H1 (cell line): ENCODE measurements at regions not wholly inside any gene's neighbourhood (a gene's known extent, or its start where the extent isn't known, plus 50 kb on each side); places are given as distances from the start of the nearest gene placed in this dataset.

Experiments used
- JUN ChIP-seq: IDR thresholded peaks from 2 replicates; pipeline ENCODE4 v1.6.1; 2011; ENCODE audit warnings: low read depth, mild to moderate bottlenecking, improper control_type of control experiment, low read length
- NANOG ChIP-seq: IDR thresholded peaks from 2 replicates; pipeline ENCODE4 v1.6.1; 2011; ENCODE audit warnings: low read length, low read depth, mild to moderate bottlenecking, inconsistent platforms; ENCODE audit not compliant: insufficient read depth, poor library complexity, severe bottlenecking
- POLR2A ChIP-seq, 2 experiments: IDR thresholded peaks; 1 replicate in 1 of 2; 2 replicates in 1 of 2; pipeline ENCODE4 v1.6.1; 2011; ENCODE audit warnings: low read depth in 2 of 2, low read length in 2 of 2, mild to moderate bottlenecking in 2 of 2; ENCODE audit errors: control extremely low read depth in 1 of 2
- POLR2AphosphoS5 ChIP-seq: IDR thresholded peaks from 2 replicates; pipeline ENCODE4 v1.6.1; 2011; ENCODE audit warnings: low read depth, low read length
- TF ChIP-seq, protein P1 (sequence below), 3 experiments: IDR thresholded peaks; 1 replicate in 2 of 3; 2 replicates in 1 of 3; pipeline versions ENCODE4 v1.5.1 to v1.6.1; 2011; ENCODE audit warnings: low read length in 3 of 3, mild to moderate bottlenecking in 3 of 3, inconsistent platforms in 2 of 3, low read depth in 1 of 3, moderate library complexity in 1 of 3; ENCODE audit not compliant: insufficient read depth in 1 of 3; ENCODE audit errors: control extremely low read depth in 1 of 3

GRCh38 chr10:6850452-6850851, 270.4 kb upstream of the PRKCQ start:
- TF ChIP-seq POLR2A (IDR thresholded peaks at IDR 0.05; ENCODE audit: control extremely low read depth in 1 of 2, low read depth in 2 of 2, low read length in 2 of 2) (no peak), POLR2AphosphoS5 (no peak), NANOG (no peak), JUN (no peak)
- TF ChIP-seq, protein P1, sequence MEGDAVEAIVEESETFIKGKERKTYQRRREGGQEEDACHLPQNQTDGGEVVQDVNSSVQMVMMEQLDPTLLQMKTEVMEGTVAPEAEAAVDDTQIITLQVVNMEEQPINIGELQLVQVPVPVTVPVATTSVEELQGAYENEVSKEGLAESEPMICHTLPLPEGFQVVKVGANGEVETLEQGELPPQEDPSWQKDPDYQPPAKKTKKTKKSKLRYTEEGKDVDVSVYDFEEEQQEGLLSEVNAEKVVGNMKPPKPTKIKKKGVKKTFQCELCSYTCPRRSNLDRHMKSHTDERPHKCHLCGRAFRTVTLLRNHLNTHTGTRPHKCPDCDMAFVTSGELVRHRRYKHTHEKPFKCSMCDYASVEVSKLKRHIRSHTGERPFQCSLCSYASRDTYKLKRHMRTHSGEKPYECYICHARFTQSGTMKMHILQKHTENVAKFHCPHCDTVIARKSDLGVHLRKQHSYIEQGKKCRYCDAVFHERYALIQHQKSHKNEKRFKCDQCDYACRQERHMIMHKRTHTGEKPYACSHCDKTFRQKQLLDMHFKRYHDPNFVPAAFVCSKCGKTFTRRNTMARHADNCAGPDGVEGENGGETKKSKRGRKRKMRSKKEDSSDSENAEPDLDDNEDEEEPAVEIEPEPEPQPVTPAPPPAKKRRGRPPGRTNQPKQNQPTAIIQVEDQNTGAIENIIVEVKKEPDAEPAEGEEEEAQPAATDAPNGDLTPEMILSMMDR (IDR thresholded peaks at IDR 0.05; ENCODE audit: control extremely low read depth in 1 of 3, insufficient read depth in 1 of 3, low read depth in 1 of 3, low read length in 3 of 3) = no peak
